HG02970 (cell line): ENCODE measurements at regions not wholly inside any gene's neighbourhood (a gene's known extent, or its start where the extent isn't known, plus 50 kb on each side); places are given as distances from the start of the nearest gene placed in this dataset.

Experiments
- ATAC-seq: cut with Tn5 transposase; IDR thresholded peaks from one replicate; pipeline ENCODE4 v1.9.1; 2021; ENCODE audit warnings: mild to moderate bottlenecking, moderate library complexity, moderate number of reproducible peaks; ENCODE audit not compliant: unreplicated experiment, low FRiP score

DNA sequence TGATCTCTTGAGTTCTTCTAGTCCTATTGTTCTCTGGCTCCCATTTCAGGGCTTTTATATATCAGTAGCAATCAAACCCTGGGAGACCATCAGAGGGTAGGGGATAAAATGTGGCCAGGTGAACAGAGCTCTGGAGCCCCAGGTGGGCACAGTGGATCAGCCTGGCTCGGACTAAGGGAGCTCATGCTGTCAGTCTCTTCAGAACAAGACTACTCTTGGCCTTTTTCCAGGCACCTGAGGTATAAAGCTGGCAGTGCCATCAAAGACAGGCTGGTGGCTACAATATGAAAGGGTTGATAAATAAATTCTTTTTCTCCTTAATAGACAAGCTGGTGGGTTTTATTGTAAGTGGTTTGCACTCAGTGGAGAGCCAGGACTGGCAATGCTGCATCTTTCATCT lies 160.0 kb upstream of the CCL2 start:
- ATAC-seq: no peak

DNA sequence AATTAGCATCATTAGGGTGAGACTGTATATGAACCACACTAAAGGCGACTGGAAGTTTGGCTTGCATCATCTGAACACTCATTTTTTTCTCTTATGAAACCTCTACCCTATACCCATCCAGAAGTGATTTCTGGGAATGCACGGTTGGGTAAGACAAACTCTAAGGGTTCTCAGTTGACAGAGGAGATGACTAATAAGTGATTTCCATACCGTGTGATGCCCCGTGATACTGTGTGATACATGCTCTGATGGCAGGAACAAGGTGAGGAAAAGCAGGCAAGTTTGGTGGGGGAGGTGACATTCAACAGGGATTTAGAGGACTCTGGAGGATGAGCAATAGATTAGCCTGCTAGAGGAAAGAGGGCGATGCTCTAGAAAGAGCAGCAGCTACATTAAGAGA lies 156.4 kb upstream of the CCL2 start:
- no peak for ATAC-seq

DNA sequence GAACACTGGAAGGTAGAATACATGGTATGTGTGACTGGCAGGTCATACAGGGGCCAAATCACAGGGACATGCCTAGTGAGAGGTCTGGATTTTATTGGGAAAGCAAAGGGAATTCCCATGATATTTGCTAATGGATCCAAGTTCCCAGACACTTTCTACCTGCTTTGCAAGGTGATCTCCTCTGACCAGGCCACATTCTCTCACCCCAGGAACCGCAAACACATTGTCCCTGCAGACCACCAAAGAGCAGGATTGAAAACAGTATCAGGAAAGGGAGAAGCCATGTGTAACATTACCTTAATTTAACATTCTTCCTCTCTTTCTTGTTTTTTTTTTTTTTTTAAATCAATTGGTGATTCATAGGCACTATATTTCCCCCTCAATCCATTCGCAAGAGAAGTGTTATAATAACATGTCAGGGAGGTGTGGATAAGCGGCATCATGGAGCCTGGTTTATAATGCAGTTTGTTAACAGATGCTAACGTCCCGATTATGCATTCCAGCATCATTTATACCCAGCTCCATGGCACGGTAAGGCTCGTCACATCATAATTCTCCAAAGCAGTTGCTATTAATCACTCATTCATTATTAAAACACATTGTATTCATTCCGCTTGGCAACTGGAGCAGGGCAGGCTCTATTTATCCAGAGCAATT lies 155.1 kb upstream of the CCL2 start:
- no peak for ATAC-seq

DNA sequence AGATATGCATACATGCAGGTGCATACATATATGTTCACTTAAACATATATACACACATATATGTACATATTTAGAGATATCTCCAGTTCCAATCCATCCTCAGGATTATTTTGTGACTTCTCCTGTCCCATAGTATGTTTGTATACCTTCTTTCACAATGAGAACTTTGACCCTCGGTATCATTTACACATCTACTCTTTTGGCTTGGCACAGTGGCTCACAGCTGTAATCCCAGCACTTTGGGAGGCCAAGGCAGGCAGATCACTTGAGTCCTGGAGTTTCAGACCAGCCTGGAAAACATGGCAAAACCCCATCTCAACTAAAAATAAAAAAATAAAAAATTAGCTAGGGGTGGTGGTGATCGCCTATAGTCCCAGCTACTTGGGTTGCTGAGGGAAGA lies 148.1 kb upstream of the CCL2 start:
- ATAC-seq: no peak

DNA sequence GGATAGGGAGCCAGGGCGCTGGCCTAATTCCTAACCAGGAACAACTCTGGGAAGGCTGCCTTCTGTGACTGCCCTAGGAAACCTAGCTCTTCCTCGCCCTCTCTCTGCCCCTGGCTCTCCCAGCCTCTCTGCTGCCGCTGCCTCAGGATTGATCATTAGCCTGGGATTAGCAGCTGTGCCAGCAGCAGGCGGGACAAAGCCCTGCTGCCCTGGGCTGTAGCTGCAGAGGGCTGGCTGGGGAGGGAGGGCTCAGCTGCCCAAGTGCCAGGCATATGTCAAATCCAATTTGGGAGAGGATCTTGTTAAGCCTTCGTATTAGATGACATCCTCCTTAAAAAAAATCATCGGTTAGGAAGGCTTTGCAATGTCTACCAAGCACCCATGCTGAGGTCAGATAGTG lies 144.8 kb upstream of the CCL2 start:
- ATAC-seq: no peak

DNA sequence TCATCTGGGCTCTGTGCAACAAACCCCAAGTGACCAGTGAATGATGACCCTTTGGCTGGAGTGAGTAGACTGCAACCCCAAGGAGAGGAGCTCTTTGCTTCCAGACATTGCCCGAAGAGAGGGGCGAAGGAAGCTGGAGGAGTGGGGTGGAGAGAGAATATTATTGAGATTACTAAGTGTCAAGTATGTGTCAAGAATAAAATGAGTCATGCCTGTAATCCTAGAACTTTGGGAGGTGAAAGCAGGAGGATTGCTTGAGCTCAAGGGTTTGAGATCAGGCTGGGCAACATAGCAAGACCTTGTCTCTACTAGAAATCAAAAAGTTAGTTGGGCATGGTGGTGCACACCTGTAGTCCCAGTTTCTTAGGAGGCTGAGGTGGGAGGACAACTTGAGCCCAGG lies 142.0 kb upstream of the CCL2 start:
- no peak for ATAC-seq

DNA sequence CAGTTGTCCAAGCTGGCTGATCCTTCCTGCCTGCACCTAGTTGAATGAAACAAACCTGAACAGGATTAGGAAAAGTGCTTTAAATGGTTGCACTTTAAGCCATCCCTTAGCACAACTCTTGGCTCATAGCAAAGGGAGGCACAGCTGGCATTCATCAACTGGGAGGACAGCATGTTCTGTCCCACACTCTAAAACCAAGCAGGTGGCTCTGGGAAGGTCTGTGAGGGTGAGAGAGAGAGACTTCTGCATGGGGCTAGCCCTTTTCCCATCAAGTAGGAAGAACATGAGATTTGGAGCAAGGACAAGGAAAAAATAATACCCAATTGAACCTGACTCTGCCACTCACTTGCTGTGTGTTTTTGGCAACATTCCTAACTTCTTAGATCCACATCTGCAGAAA lies 140.9 kb upstream of the CCL2 start:
- no peak for ATAC-seq

DNA sequence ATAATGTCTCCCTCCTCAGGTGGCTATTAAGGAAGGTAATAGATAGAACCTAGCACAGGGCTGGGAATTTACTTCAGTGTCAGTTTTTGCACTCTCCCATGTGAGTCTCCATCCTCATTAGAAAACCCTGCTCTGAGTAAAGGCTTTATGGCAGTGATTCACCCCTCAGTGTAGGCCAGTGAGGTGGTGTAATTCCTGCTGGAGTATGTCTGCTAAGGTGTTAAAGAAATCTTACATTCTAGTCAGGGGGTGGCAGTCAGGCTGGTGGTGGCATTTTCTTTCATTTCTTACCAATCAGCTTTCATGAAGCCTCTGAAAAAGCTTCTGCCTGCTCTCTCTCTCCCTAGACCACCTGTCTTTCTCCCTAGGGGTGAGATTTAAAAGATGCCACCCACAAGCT lies 138.8 kb upstream of the CCL2 start:
- ATAC-seq: no peak

DNA sequence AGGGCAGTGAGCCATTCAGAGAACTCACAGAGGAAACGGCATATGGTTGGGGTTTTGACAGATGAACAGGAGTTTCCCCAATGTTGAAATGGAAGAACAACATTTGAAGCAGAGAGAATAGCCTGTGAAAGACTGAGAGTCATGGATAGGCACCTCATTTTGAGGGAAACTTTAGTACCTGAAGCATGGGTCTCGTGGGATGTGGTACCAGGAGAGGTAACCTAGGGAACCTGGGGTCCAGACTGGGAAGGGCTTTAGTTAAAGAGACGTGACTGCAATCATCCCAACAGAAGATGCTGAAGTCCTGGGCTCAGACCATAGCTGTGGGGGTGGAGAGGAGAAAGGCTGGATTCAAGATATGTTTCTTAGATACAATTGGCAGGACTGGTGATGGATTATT lies 137.8 kb upstream of the CCL2 start:
- no peak for ATAC-seq

DNA sequence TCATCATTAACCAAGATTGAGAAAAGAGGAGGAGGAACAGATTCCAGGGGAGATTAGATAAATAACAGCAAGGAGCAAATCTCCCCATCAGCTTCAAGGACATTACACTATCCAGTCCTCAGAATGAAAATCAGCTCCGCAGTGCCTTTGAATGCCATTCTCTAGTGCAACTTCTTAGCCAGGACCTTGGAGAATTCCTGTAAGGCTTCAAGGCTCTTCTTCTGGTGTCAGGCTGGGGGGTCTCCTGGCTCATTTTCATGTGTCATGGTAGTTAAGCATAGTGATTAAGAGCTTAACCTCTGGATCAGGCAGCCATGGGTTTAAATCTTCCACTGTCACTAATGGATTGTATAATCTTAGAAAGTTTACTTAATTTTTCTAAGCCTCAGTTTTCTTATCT lies 137.3 kb upstream of the CCL2 start:
- no peak for ATAC-seq

DNA sequence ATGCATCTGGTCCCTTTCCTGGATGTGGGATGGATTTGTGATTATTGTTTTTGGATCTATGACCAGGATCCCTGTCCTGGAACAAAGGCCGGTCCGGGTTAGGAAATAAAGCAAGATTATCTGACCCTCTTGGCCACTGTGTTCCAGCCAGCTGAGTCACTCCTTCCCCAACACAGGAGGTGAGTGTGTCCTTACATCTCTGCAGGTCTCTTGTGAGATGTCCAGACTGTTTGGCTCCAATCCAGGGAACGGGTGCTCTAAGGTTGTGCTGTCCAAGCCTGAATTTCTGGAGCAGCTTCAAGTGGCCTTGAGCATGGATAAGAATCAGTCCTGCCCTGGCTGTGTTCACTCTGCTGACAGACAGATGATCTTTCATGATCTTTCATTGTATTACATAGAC lies 136.5 kb upstream of the CCL2 start:
- ATAC-seq: no peak

DNA sequence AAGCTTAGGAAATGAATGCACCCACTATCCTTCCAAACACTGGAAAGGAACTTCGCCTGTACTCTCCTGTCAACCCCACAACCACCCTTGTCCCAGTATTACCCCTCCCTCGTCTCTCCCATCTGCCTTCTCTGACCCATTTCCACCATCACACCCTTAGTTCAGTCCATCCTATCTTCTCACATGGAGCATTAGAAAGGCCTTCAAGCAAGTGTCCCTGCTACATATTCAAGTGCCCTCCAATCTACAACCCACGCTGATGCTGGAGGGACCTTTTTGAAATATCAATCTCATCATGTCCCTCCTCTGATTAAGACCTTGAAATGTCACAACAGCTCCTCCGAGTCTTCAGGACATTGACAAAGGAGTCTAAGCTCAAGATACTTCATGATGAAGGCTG lies 133.8 kb upstream of the CCL2 start:
- no peak for ATAC-seq

DNA sequence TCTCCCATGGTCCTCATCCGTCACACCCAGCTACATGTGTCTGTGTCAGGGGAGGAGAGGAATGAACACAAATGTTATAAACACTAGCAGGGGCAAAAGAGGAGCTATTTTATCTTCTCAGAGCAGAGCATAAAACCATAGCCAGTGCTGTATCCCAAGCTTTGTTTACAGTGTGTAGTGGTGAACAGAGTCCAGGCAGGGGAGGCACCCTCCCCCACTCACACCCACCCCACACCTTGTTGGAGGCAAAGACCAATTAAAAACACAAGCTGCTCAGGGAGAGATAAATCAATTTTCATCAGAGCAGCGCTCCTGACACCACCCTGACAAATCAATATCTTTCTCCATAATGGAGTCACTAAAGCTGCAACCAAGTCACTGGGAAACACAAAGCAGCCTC lies 132.6 kb upstream of the CCL2 start:
- ATAC-seq: no peak

DNA sequence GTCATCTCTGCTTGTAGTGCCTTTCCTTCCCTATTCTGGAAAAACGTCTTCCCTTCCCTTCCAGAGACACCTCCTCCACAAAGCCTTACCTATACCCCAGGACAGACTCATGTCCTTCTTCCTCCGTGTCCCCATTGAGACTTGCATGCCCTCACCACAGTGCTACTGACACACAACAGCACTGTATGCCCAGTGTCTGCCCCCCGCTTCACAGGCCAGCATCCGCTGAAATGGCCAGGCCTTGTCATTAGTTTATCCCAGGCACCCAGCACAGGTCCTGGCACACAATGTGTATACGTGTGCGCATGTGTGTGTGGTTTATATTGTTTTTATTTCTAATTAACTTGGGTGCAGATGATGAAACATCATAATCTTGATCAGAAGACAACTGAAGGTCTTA lies 130.1 kb upstream of the CCL2 start:
- no peak for ATAC-seq

DNA sequence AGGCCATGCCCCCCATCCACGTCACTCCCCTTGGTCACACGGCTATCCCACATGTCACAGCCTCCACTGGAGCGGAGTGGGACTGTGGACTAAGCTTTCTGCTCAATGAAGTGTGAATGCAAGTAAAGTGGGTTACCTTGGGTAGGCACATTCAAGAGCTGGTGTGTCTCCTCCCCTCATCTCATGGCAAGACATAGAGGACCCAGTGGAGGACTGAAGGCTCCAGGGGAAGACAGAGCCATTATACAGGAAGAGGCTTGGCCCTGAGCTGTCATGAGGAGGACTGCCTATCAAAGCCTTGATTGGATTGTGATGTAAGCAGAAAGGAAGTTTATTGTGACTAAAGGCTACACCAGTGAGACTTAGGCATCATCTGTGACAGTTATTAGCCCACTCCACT lies 129.2 kb upstream of the CCL2 start:
- ATAC-seq: no peak

DNA sequence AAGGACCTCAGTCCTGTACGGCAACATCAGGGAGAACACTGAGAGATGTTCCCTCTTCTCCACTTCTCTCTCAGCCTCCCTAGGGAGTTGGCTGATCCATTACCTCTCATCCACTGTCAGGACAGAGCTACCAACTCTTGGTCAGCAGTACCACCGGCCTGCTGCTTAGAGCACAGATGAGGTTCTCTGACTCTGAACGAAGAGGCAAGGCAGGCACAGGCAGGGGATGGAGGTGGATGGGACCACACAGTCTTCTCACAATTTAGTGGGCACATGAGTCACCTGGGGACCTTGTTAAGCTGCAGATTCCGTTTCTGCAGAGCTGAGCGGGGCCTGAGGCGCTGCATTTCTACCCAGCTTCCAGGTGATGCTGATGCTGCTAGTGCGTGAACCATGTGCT lies 128.6 kb upstream of the CCL2 start:
- no peak for ATAC-seq

DNA sequence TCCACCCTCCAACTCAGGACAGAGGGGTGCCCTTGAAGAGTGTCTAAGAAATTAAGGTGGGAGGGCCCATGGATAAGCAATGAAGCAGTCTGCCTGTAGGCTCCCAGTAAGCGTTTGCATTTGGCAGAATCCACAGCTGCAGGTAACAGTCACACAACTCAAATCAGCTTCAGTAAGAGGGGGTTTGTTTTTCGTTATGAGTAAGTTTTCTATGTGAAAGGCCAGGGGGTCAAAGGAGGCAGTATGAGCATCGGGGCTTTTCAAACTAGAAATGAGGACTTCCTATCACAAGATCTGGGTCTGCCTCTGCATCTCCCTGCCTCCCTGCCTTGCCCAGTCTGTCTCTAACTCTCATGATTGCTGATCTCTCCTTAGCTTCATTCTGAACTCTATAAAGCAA lies 128.1 kb upstream of the CCL2 start:
- ATAC-seq: no peak

DNA sequence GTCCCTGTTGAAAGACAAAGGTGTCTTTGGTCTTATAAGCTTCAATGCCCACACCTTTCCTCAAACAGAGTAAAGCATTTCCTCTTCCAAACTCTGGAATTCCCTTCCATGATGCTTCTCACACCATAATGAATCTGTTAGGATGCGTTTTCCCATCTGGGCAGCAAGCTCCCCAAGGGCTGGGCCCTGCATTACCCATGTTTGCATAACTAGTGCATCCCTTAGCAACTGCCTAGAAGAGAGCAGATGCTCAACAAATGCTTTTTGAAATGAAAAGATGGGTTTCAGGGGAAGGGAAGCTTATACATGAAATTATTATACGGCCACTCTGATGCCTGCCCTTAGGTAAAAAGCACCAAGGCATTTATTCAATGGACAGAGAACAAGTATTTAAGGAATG lies 124.5 kb upstream of the CCL2 start:
- no peak for ATAC-seq

DNA sequence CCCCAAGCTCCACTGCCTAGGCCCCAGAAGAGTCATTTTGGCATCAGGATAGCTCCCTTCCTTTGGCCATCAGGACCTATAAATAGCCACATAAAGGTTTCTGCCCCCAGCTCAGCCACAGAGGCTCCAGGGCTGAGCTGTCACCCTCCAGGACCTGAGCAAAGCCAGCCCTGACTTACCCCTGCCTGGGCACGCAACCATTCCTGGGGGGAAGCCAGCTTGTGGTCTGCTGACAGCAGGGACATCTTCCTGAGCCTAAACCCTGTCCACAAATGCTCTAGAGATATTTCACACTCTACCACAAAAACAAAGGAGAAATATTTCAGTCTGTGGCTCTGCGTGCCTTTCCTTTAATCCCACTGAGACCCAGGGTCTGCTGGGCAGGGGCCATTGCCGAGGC lies 123.7 kb upstream of the CCL2 start:
- no peak for ATAC-seq

DNA sequence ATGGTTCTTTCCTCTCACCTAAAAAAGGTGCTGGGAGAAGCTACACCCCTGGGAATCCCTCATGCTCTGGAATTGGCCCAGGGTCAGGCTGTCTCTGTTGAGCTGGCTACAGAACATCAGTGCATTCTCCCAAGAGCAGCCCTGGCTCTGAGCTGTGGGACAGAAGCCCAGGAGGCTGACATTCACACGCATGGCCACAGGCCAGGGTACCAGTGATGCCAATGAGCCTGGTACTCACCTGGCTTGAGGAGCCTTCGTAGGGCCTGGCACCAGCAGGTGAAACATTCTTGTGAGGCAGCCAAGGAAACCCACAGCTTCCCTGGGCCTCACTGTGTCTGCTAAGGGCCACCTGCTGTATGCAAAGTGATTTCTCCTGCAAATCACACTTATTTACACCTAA lies 121.7 kb upstream of the CCL2 start:
- no peak for ATAC-seq

DNA sequence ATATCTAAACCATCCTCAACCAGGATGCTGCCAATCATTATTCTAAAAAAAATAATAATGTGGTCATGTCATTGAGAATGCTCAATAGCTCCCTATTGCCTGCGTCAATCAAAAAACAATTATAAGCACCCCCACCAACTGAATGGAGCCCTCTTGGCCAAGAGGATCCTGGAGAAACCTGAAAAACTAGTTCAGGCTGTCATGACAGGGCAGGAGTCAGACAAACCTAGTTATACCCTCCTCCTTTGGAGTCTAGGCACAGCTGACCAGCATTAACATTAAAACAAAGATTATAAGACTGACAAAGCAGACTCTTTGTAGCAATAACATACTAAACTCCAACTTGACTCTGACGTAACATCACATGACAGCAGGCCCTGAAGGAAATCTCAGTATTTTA lies 119.2 kb upstream of the CCL2 start:
- ATAC-seq: no peak

DNA sequence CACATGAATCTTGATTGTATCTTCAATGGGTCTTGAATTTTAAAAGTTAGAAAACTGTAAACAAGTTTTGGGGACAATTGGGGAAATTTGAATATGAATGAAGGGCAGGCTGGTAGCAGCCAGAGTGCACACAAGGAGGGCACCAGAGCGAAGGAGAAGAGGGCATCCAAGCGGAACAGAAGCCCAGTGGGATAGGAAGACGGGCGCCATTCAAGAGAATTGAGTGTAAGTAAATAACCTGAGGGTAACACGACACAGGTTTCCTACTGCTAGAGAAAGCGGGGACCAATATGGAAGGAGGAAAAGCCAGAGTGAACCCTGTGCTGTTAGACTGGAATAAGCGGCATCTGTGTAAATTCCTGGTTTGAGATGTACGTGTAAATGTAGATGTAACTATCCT lies 115.1 kb upstream of the CCL2 start:
- no peak for ATAC-seq

DNA sequence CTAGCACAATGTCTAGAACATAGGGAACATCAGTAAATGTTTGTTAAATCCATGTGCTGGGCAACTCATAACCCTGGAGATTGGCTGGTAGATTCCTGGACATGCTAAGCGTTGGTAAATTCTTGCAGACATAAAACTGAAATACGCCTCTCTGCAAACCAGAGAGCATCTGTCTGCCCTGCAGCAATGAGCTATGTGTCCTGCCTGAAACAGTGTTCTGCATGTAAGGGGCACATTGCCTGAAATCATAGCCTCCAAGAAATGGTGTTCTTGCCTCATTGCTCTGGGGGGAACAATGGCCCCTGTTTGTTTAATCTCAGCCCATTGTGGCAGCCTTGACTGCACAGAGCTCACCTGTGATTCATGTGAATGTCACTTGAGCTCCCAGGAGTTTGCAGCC lies 113.5 kb upstream of the CCL2 start:
- ATAC-seq: no peak
